ENCODE measurements at regions not wholly inside any gene's neighbourhood (a gene's known extent, or its start where the extent isn't known, plus 50 kb on each side); places are given as distances from the start of the nearest gene placed in this dataset.

DNA sequence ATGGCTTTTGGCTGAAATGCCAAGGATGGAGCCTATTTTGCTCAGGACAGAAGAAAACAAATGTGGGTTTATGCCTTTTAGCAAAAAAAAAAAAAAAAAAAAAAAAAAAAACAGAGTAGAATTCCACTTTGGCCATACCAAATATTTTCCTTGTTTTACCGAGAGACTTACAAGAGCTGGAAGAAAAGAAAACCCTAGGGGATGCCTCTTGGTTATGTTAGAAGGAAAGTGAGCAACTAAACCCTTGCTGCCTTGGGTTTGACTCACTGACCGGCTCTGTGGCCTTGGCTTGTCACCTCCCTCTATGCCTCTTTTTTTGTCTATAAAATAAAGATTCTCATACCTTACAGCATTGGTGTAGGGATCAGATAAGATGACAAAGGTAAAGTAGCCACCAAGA is 69.6 kb upstream of the ABCA1 start:
- TF ChIP-seq POLR2AphosphoS5 (IDR thresholded peaks at IDR 0.05) (no peak), CTCF (IDR thresholded peaks at IDR 0.05) (no peak), EP300 (IDR thresholded peaks at IDR 0.05) (no peak)

Measured in suprapubic skin (tissue), 4 donors.